Fibroblast of lung (primary cell): ENCODE measurements at regions not wholly inside any gene's neighbourhood (a gene's known extent, or its start where the extent isn't known, plus 50 kb on each side); places are given as distances from the start of the nearest gene placed in this dataset.

ENCODE experiments used
- DNase-seq, 2 donors: peaks; one replicate each; pipeline versions ENCODE4 v3.0.0 to v3.0.0-alpha.2; 2010; ENCODE audit warnings: low read depth in 2 of 2
- H2AFZ ChIP-seq: 2 replicates; pipeline ENCODE4 v1.5.1; 2012; ENCODE audit warnings: low read length, control low read depth, inconsistent platforms
- H3K27ac ChIP-seq: 2 replicates; pipeline ENCODE4 v1.5.1; 2011; ENCODE audit warnings: low read length, control low read depth; ENCODE audit not compliant: insufficient read depth
- H3K27me3 ChIP-seq: 2 replicates; pipeline ENCODE4 v1.5.1; 2011; ENCODE audit warnings: mild to moderate bottlenecking, low read length; ENCODE audit not compliant: control insufficient read depth, insufficient read depth
- H3K36me3 ChIP-seq: 2 replicates; pipeline ENCODE4 v1.5.1; 2011; ENCODE audit warnings: low read length; ENCODE audit not compliant: control insufficient read depth, insufficient read depth
- H3K4me1 ChIP-seq: 2 replicates; pipeline ENCODE4 v1.5.1; 2011; ENCODE audit warnings: low read length; ENCODE audit not compliant: control insufficient read depth, insufficient read depth; ENCODE audit errors: extremely low read depth
- H3K4me2 ChIP-seq: 2 replicates; pipeline ENCODE4 v1.5.1; 2011; ENCODE audit warnings: low read length, control low read depth; ENCODE audit not compliant: insufficient read depth; ENCODE audit errors: extremely low read depth
- H3K4me3 ChIP-seq, 4 experiments: fragments of 200-600 bp in 1 of 4; sonication (generic) in 1 of 4; replicated peaks in 1 of 4; 2 replicates each; pipeline ENCODE4 v1.5.1; 2011 to 2016; ENCODE audit warnings: low read length in 4 of 4, low read depth in 3 of 4, mild to moderate bottlenecking in 3 of 4, control low read depth in 2 of 4, inconsistent platforms in 1 of 4, mixed read lengths in 1 of 4; ENCODE audit not compliant: insufficient read depth in 1 of 4; ENCODE audit errors: control extremely low read depth in 1 of 4
- H3K79me2 ChIP-seq: 2 replicates; pipeline ENCODE4 v1.5.1; 2012; ENCODE audit warnings: mild to moderate bottlenecking, low read length, inconsistent platforms; ENCODE audit not compliant: control insufficient read depth, insufficient read depth
- H3K9ac ChIP-seq: 2 replicates; pipeline ENCODE4 v1.5.1; 2011; ENCODE audit warnings: mild to moderate bottlenecking, low read length, control low read depth; ENCODE audit not compliant: insufficient read depth
- H3K9me3 ChIP-seq: 2 replicates; pipeline ENCODE4 v1.5.1; 2012; ENCODE audit warnings: low read depth, low read length; ENCODE audit not compliant: control insufficient read depth, insufficient read depth
- H4K20me1 ChIP-seq: 2 replicates; pipeline ENCODE4 v1.5.1; 2011; ENCODE audit warnings: low read length; ENCODE audit not compliant: control insufficient read depth, insufficient read depth; ENCODE audit errors: extremely low read depth
- CTCF ChIP-seq, 2 donors: IDR thresholded peaks in 1 of 2; conservative IDR thresholded peaks in 1 of 2; 1 replicate in 1 of 2; 2 replicates in 1 of 2; pipeline ENCODE4 v1.5.1; 2011 to 2012; ENCODE audit warnings: low read length in 2 of 2, control low read depth in 1 of 2, inconsistent platforms in 1 of 2, low read depth in 1 of 2, mild to moderate bottlenecking in 1 of 2
- EZH2 ChIP-seq: IDR thresholded peaks from 2 replicates; pipeline ENCODE4 v1.5.1; 2012; ENCODE audit warnings: low read length, control low read depth, mild to moderate bottlenecking; ENCODE audit errors: missing control alignments

DNA sequence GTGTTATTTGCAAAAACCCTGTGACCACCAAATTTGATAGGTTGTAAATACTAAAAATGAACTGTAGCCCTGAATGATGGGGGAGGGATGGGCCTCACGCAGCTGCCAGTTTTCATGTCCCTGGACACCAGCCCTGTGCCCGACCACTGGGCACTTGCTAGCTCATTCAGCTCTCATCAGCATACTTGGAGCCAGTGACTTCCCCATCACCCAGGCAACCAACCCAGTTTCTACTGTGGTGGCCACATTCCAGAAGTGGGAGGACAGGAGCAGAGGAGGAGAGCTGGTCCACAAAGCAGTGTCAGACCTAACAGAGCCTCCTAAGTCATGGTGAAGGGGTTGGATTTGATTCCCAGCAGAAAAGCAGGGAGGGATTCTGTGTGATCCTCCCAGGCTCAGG lies 128.2 kb downstream of the CPEB2 start:
- H3K4me1 ChIP-seq, result no peaks in the 10 kb centered on the region
- peaks cover 4% of the 10 kb centered on the region for H3K27me3 ChIP-seq

DNA sequence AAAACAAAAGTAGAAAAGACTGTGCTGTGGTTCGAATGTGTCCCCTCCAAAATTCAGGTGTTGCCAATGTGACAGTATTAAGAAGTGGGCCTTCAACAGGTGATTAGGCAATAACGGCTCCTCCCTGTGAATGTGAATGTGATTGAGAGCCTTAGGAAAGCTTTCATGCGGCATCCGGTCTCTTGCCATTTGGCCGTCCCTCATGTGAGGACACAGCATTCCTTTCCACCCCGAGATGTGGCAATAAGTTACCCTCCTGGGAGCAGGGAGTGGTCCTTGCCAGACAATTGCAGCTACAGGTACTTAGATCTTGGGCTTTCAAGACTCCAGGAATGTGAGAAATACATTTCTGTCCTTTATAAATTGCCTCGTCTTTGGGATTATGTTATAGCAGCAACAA lies 129.3 kb downstream of the CPEB2 start:
- Histone ChIP-seq H3K9me3 (no peaks in the 10 kb centered on the region), H4K20me1 (no peaks in the 10 kb centered on the region), H3K4me2 (no peak overlapping the region), H3K4me1 (no peaks in the 10 kb centered on the region), H3K4me3 (no peak overlapping the region), H3K27me3 (peaks cover 4% of the 10 kb centered on the region), H3K79me2 (no peaks in the 10 kb centered on the region), H3K27ac (no peak overlapping the region), H3K36me3 (no peaks in the 10 kb centered on the region), H2AFZ (no peak overlapping the region), H3K9ac (no peak overlapping the region)
- TF ChIP-seq EZH2 (no peak), CTCF (conservative IDR thresholded peaks at IDR 0.05 in 1 of 2, IDR thresholded peaks at IDR 0.05 in 1 of 2; ENCODE audit: low read depth in 1 of 2, low read length in 2 of 2) (no peak)
- DNase-seq, result no peak

More for the DNA sequence above, 128.2 kb downstream of the CPEB2 start:
- no peak for TF ChIP-seq EZH2
- TF ChIP-seq CTCF (conservative IDR thresholded peaks at IDR 0.05 in 1 of 2, IDR thresholded peaks at IDR 0.05 in 1 of 2; ENCODE audit: low read depth in 1 of 2, low read length in 2 of 2), result no peak
- H4K20me1 ChIP-seq, result no peaks in the 10 kb centered on the region
- H3K4me3 ChIP-seq, result no peak overlapping the region
- H3K4me2 ChIP-seq, result no peak overlapping the region
- H3K36me3 ChIP-seq, result no peaks in the 10 kb centered on the region
- H2AFZ ChIP-seq, result no peak overlapping the region
- H3K9ac ChIP-seq, result no peak overlapping the region
- H3K27ac ChIP-seq, result no peak overlapping the region
- no peak for DNase-seq
- H3K9me3 ChIP-seq, result no peaks in the 10 kb centered on the region
- H3K79me2 ChIP-seq, result no peaks in the 10 kb centered on the region

DNA sequence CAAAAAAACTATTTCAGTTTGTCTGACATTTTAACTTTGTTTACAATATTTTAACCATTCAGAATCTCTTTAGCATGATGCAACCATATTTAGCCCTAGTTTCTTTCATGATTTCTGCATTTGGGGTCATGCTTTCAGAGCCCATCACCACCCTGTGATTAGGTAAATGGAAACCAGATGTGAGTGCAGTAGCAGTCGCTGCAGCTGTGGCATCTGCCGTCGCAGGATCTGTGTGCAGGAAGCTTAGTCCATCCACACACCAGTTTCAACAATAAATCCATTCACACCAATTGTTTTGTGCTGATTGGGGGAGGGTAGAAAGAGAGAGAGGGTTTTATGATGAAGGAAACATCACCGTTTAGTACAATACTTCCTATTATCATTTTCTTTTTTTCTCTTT lies 130.5 kb downstream of the CPEB2 start:
- Histone ChIP-seq H3K4me1 (no peaks in the 10 kb centered on the region), H4K20me1 (no peaks in the 10 kb centered on the region), H3K27me3 (peaks cover 4% of the 10 kb centered on the region), H3K9ac (no peak overlapping the region), H3K27ac (no peak overlapping the region), H3K79me2 (no peaks in the 10 kb centered on the region), H3K4me3 (no peak overlapping the region), H3K4me2 (no peak overlapping the region), H3K9me3 (no peaks in the 10 kb centered on the region), H2AFZ (no peak overlapping the region), H3K36me3 (no peaks in the 10 kb centered on the region)
- TF ChIP-seq EZH2, result no peak
- TF ChIP-seq CTCF (conservative IDR thresholded peaks at IDR 0.05 in 1 of 2, IDR thresholded peaks at IDR 0.05 in 1 of 2; ENCODE audit: low read depth in 1 of 2, low read length in 2 of 2), result no peak
- DNase-seq, result peak in 1 of 2 donors; percentile 28
